Body of pancreas (tissue), 4 donors: ENCODE measurements at regions not wholly inside any gene's neighbourhood (a gene's known extent, or its start where the extent isn't known, plus 50 kb on each side); places are given as distances from the start of the nearest gene placed in this dataset.

Source experiments
- POLR2A ChIP-seq, 3 donors: fragments of 450-650 bp; IDR thresholded peaks; one replicate each; pipeline ENCODE4 v1.6.1; 2016; ENCODE audit warnings: antibody characterized with exemption in 3 of 3, mild to moderate bottlenecking in 2 of 3
- TF ChIP-seq, protein P1 (sequence below), 7 experiments: fragments of 450-650 bp in 4 of 7; fragments of 200-600 bp in 3 of 7; sonication (generic) in 3 of 7; IDR thresholded peaks; one replicate each; pipeline ENCODE4 v1.5.1; 2016 to 2019; ENCODE audit warnings: antibody characterized with exemption in 7 of 7

DNA sequence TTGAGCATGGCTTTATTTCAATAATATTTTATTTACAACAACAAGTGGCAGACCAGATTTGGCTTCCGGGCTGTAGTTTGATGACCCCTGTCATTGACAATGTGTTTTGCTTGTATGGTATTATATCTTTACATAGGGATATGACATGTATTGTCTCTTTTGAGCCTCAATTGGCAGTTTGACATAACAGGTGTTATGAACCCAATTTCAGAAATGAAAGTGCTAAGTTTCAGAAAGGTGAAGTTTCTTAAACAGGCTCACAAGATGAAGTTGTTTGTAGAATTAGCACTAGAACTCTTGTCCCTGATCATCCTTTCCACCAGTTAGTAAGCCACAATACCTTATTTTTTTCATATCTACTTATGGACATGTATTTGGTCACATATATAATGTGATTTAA, 303.0 kb upstream of the GRIA1 start:
- TF ChIP-seq, protein P1, sequence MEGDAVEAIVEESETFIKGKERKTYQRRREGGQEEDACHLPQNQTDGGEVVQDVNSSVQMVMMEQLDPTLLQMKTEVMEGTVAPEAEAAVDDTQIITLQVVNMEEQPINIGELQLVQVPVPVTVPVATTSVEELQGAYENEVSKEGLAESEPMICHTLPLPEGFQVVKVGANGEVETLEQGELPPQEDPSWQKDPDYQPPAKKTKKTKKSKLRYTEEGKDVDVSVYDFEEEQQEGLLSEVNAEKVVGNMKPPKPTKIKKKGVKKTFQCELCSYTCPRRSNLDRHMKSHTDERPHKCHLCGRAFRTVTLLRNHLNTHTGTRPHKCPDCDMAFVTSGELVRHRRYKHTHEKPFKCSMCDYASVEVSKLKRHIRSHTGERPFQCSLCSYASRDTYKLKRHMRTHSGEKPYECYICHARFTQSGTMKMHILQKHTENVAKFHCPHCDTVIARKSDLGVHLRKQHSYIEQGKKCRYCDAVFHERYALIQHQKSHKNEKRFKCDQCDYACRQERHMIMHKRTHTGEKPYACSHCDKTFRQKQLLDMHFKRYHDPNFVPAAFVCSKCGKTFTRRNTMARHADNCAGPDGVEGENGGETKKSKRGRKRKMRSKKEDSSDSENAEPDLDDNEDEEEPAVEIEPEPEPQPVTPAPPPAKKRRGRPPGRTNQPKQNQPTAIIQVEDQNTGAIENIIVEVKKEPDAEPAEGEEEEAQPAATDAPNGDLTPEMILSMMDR (IDR thresholded peaks at IDR 0.05) = no peak
- no peak for TF ChIP-seq POLR2A (IDR thresholded peaks at IDR 0.05)
